ENCODE measurements at regions not wholly inside any gene's neighbourhood (a gene's known extent, or its start where the extent isn't known, plus 50 kb on each side); places are given as distances from the start of the nearest gene placed in this dataset.

DNA sequence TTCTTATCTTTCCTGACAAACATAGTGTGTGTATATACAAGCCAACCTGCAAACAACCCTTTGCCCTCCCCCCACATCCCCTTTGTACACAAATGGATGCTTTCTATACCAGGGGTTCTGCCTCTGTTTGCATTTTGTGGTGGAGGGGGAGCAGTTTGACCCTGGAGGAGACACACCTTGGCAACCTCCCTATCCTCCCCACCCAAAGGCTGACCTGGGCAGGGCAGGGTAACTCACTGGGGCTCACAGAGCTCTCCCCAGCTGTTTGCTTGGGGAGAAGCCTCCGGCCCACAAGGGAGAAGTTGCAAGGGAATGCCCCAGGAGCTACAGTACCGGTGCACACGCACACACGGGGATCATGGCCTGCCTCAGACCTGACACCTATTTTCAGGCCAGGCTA is 372.6 kb downstream of the BCOR start:
- no peak for DNase-seq (ENCODE audit: low read depth in 3 of 3, low spot score in 1 of 3)

- DNase-seq (ENCODE audit: low read depth in 3 of 3, low spot score in 1 of 3): no peak
Observed at GRCh38 chrX:39725928-39726619, 371.7 kb downstream of the BCOR start.

DNA sequence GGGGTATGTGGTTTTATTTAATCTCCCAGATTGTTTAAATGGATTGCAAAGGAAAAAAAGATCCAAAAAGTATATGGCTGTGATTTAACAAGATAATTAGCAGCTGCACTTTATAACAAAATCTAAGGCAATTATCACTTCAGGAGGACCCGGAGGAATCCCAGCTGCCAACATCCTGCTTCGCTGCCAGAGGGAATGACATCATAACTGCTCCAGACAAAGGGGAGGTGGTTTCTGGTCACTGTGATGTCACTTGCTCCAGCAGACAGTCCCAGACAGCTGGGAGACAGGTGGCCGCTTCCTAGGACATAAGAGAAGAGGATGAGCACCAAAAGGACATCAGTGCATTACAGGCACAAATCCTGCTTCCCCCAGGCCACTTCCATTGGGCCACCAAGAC is 371.0 kb downstream of the BCOR start:
- no peak for DNase-seq (ENCODE audit: low read depth in 3 of 3, low spot score in 1 of 3)

- no peak for DNase-seq (ENCODE audit: low read depth in 3 of 3, low spot score in 1 of 3)
Observed at GRCh38 chrX:39728025-39728424, 369.7 kb downstream of the BCOR start.

- no peak for DNase-seq (ENCODE audit: low read depth in 3 of 3, low spot score in 1 of 3)
Observed at GRCh38 chrX:39728852-39729598, 368.7 kb downstream of the BCOR start.

DNA sequence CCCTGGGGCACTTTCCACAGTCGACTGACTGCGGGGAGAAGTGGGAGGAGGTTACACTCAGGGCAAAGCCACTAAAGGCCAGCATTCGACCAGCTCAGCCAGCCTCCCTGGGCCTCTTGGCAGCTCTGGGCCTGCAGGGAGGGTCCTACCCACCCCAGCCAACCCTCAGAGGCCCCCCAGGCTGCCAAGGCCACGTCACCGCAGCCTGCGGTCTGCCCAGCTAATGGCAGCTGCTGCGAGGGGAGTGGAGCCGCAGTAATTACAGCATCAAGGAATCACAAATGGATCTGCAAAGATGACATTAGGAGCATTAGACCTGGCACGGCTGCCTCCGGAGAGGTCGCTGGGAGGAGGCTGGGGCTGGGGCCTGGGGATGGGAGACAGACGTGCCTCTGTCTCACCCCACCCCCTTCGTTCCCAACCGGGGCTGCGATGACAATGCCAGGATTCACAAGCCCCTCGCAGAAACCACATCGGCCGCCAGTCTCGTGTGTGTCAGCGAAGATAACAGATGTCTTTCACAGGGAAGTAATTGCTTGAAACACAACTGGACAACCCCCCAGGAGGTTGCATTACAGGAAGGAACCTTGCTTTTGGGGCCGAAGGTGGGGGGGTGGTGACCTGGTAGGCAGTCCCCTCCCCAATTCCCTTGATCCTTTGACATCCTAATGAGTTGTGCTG is 367.6 kb downstream of the BCOR start:
- DNase-seq (ENCODE audit: low read depth in 3 of 3, low spot score in 1 of 3): no peak

DNA sequence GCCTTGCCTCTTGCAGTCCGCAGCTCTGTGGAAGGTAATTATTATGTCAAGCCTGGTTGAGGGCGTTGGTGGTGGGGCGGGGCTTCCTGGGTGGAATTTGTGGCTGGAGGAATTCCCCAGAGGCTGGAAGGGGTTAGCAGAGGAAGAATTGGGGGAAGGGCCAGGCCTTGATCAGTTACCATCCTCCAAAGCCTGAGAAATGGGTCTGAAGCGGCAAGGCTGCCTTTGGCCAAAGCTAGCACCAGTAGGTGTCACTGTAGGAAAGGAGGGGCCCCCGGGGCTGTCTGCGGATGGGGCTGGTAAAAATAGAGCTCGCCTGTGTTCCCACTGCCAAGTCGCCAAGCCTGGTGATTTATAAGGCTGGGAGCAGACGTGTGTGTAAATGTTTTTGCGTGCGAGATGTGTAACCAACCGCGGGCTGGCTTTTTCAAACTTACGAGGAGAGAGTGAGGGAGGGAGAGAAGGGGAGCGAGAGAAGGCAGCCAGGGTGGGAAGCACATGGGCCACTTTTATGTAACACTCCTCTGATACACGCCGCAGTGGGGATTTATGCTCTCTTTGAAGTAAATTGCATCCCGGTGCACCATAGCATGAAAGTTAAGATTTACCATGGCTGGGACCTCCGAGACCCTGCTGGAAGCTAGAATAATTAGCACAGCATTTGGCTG is 367.0 kb downstream of the BCOR start:
- DNase-seq (ENCODE audit: low read depth in 3 of 3, low spot score in 1 of 3): peak; percentile 8 to 23 (median 22)

DNA sequence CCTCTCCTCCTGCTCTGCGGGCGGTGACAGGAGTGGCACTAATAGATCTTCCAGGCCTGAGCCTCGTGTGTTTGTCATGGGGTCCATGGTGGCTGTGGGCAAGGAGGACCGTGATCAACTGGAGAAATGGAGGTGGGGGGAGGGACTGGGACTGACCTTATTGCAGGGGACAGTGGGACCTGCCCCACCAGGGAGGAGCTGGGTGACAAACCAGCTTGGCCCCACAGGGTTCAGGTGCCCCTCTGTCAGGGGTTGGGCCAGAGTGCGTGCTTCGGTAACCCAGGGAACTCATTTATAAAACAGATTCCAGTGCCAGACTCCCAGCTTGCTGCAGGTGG is 366.5 kb downstream of the BCOR start:
- DNase-seq (ENCODE audit: low read depth in 3 of 3, low spot score in 1 of 3): no peak

DNA sequence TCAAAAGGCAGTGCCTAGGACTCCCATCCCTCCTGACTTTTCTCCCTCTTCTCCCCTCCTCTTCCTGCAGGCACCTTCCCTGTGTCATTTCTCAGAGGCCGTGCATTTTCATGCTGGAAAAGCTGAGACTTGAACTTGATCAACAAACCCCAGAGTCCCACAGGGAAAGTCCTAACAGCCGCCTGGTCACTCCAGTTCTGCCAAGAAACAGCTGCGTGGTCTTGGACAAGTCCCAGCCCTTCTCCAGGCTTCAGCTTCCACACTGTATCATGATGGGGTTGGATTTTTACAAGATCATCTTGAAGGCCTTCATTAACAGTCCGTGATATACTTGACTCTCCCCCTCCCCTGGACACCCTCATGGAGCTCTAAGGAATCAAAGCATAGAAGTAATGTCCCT is 366.0 kb downstream of the BCOR start:
- DNase-seq (ENCODE audit: low read depth in 3 of 3, low spot score in 1 of 3): no peak

- no peak for DNase-seq (ENCODE audit: low read depth in 3 of 3, low spot score in 1 of 3)
Observed at GRCh38 chrX:39733745-39734144, 364.0 kb downstream of the BCOR start.

- DNase-seq (ENCODE audit: low read depth in 3 of 3, low spot score in 1 of 3): no peak
Observed at GRCh38 chrX:39734174-39734776, 363.5 kb downstream of the BCOR start.

DNA sequence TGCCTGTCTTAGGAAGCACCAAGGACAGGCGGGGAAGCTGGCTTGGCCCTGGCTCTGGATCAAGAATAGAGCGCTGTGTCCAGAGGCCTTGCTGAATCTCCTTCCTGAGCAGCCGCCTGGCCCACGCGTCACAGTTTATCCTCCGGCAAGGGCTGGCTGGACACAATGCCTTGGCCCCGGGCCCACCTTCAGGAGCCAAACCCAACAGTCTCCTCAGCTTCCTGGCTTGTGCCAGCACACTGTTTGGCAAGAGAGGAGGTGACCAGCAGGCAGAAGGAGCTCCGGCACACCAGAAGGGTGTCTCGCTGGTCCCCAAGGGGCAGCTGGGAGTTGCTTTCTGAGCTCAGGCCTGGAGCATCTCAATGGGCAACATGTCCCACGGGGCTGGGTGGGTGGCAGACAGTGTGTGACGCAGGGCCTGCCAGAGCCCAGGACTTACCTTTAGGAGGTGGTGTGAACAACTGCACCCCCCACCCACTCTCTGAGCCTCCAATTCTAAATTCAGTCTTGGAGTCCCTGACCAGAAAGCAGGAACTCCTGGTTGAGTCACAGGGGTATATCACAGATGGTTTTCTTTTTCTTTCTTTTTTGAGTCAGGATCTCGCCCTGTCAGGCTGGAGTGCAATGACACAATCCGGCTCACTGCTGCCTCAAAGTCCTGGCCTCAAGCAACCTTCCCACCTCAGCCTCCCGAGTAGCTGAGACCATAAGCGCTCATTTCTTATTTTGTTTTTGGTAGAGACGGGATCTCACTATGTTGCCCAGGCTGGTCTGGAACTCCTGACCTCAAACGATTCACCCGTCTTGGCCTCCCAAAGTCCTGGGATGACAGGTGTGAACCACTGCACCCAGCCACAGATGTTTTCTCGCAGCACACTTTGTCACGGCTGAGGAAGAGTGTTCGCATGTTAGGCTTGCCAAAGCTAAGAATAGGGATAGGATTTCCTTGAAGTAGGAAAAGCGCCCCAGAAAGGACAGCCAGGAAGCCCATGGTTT is 361.2 kb downstream of the BCOR start:
- DNase-seq (ENCODE audit: low read depth in 3 of 3, low spot score in 1 of 3): no peak

- DNase-seq (ENCODE audit: low read depth in 3 of 3, low spot score in 1 of 3): no peak
Observed at GRCh38 chrX:39739585-39739984, 358.2 kb downstream of the BCOR start.

DNA sequence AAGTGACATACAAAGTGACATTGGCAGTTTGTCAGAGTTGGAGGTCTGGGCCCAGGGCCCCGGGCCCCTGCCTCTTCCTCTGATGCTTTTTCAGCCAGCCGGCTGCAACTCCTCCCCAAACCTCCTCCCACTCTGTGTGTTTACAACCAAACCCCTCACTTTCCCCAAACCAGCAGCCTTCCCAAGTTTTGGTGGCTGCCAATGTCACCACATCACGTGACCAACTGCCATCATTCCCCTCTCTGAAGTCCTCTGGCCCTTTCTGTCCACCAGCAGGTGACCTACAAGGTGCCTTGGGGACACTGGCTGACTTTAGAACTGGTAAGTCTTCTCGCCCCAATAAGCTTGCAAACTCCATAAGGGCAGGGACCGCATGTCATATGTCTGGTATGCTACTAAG is 357.7 kb downstream of the BCOR start:
- no peak for DNase-seq (ENCODE audit: low read depth in 3 of 3, low spot score in 1 of 3)

DNA sequence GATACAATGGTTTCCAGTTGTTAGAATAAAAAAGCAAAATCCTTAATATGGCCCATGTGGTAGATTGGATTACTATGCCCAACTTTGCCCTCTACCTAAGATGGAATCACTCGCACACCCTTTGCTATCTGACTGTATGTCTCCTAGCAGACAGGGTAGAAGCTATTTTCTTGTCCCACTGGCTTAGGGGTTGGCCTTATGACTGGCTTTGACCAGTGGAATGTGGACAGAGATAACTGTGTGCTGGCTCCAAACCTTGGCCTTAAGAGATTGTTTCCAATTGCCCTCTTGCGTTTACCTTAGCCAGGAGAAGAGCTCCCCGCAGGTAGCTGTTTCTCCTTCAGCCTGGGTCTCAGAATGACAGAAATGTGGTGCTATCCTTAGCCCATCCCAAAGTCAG is 355.9 kb downstream of the BCOR start:
- no peak for DNase-seq (ENCODE audit: low read depth in 3 of 3, low spot score in 1 of 3)

- no peak for DNase-seq (ENCODE audit: low read depth in 3 of 3, low spot score in 1 of 3)
Observed at GRCh38 chrX:39745818-39746217, 351.9 kb downstream of the BCOR start.

DNA sequence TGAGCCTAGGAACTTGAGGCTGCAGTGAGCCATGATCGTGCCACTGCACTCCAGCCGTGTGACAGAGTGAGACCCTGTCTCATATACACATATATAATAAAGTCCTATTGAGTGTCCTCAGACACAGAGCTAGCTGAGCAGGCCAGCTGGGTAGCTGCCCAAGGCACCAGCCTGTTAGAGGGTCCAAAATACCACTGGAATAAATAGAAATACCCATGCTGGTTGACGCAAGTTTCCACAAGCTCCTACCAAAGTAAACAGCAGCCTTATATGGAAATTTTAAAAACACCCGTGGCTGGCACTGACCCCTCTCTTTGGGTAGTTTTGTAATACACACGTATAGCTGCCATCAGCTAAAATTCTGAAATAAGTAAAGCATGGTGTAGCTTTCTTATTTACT is 348.6 kb downstream of the BCOR start:
- no peak for DNase-seq (ENCODE audit: low read depth in 3 of 3, low spot score in 1 of 3)

DNA sequence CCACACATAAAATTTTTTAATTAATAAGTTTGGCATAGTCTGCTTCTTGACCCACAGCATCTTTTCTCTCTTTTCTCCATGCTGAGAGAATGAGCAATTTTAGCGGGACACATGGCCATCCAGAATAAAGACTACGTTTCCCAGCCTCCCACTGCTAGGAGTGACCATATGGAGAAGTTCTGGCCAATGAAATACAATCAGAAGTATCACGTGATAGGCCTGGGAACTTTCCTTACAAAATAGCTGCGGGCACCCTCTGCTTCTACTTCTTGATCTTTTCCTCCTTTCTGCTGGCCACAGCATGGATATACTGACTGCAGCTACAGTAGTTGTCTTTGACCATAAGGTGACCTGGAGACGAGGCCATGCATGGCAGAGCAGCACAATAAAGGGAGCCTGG is 348.0 kb downstream of the BCOR start:
- DNase-seq (ENCODE audit: low read depth in 3 of 3, low spot score in 1 of 3): no peak

- DNase-seq (ENCODE audit: low read depth in 3 of 3, low spot score in 1 of 3): no peak
Observed at GRCh38 chrX:39750256-39750790, 347.4 kb downstream of the BCOR start.

- DNase-seq (ENCODE audit: low read depth in 3 of 3, low spot score in 1 of 3): no peak
Observed at GRCh38 chrX:39750848-39751247, 346.9 kb downstream of the BCOR start.
